ENCODE measurements at regions not wholly inside any gene's neighbourhood (a gene's known extent, or its start where the extent isn't known, plus 50 kb on each side); places are given as distances from the start of the nearest gene placed in this dataset.

DNA sequence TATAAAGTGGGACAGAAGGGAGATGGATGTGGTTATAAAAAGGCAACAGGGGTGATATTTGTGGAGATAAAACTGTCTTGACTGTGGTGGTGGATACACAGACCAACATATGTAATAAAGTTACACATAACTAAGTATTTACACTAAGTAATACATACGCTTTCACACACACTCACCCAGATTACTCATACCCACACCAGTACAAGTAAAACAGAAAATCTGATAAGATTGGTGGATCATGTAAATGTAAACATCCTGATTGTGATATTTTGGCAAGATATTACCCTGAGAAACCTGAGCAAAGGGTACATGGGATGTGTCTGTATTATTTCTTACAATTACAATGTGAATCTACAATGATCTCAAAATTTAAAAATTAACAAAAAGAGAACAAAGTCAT, 53.3 kb upstream of the SLIT3 start:
- DNase-seq (ENCODE audit: low spot score), result no peak

DNA sequence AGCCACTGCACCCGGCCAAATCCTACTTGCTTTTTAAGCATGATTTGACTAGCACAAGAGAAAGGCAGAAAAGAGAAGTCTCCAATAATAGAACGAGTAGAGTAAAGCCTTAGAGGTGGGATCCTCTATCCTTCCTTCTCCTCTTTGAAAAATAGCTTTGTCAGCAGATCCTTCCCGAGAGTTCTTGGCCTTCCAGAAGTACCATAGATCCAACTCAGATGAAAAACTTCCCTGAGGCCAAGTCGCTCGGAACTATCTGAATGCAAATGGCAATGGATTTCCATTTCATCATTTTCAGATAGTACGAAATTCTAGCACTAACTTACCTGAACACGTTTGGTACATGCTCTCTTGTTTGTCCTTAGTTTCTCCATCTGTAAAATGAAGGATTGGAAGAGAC, 52.0 kb upstream of the SLIT3 start:
- no peak for DNase-seq (ENCODE audit: low spot score)

- DNase-seq (ENCODE audit: low spot score), result no peak
These were observed 50.8 kb upstream of the SLIT3 start for GRCh38 chr5:169351721-169352120.

DNA sequence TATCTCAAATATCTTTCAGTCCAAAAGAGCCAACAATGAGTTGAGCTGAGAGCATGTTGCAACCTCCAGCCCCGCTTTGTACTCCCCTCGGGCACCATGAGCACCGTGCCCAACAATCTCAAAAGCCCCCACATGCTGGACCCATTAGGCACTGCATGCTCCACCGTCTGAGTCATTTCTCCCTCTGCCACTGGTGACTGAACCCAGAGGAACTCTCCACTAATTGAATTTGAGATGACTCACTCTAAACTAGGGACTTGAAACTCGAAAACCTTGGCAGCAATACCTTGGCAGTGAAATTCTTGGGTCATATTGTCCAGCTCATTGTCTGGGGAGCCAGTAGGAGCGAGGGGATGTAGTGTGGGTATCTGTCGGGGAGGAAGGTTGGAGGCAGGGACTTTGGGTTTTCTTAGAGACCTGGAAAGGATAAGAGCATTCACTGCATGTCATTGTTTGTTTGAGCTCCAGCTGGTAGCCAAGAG, 49.9 kb upstream of the SLIT3 start:
- no peak for DNase-seq (ENCODE audit: low spot score)

Data from ecto neural progenitor cell (in vitro differentiated cells).